GM12878 (cell line): ENCODE measurements at regions not wholly inside any gene's neighbourhood (a gene's known extent, or its start where the extent isn't known, plus 50 kb on each side); places are given as distances from the start of the nearest gene placed in this dataset.

Experiments
- ATAC-seq: fragments of 200-7000 bp; cut with Tn5 transposase; 3 replicates; pipeline ENCODE4 v1.9.1; 2020; ENCODE audit warnings: mild to moderate bottlenecking, moderate library complexity
- BruUV-seq: library from RNA; stranded (reverse); fragments of 400-500 nt; replicated peaks from 2 replicates; lab custom pipeline; 2021; lab: Mats Ljungman, UMichigan
- CTCF ChIA-PET: fragments of 300-600 bp; sonication (Branson Sonifier 250); formaldehyde crosslinking; extraction: SDS; loops from one replicate; lab custom pipeline; 2021; ENCODE audit warnings: inconsistent platforms; lab: Yijun Ruan, JAX
- POLR2A ChIA-PET: fragments of 350-600 bp; formaldehyde crosslinking; extraction: SDS; loops from one replicate; lab custom pipeline; 2021; ENCODE audit warnings: inconsistent platforms; lab: Charles Lee
- RAD21 ChIA-PET: fragments of 300-600 bp; sonication (Branson Sonifier 250); formaldehyde crosslinking; loops from one replicate; lab custom pipeline; 2023; ENCODE audit warnings: antibody characterized with exemption; ENCODE audit not compliant: unreplicated experiment; lab: Charles Lee
- SMC1A ChIA-PET: fragments of 300-600 bp; sonication (Branson Sonifier 250); formaldehyde crosslinking; loops from one replicate; lab custom pipeline; 2023; ENCODE audit not compliant: unreplicated experiment, uncharacterized antibody; lab: Charles Lee
- DNase-seq: peaks from one replicate; pipeline ENCODE4 v3.0.0-alpha.2; 2011; ENCODE audit warnings: low read depth, low spot score
- FAIRE-seq: peaks from 3 replicates; lab custom pipeline; 2011; peaks lifted over from hg19 to GRCh38; lab: Jason Lieb, UNC
- H2AFZ ChIP-seq: 2 replicates; pipeline ENCODE4 v1.6.0; 2011; ENCODE audit warnings: low read depth, low read length, control low read depth; ENCODE audit not compliant: control insufficient read depth
- H3K27ac ChIP-seq: 2 replicates; pipeline ENCODE4 v1.5.1; 2011; ENCODE audit warnings: control low read depth; ENCODE audit not compliant: control insufficient read depth, insufficient read depth
- H3K27me3 ChIP-seq, 2 experiments: replicated peaks in 1 of 2; 2 replicates each; pipeline versions ENCODE4 v1.6.0 to v1.6.1; 2011; ENCODE audit warnings: low read length in 1 of 2; ENCODE audit not compliant: control insufficient read depth in 2 of 2, insufficient read depth in 2 of 2
- H3K36me3 ChIP-seq, 2 experiments: 2 replicates each; pipeline ENCODE4 v1.5.1; 2011; ENCODE audit warnings: low read length in 1 of 2; ENCODE audit not compliant: control insufficient read depth in 2 of 2, insufficient read depth in 2 of 2
- H3K4me1 ChIP-seq: 2 replicates; pipeline ENCODE4 v1.6.1; 2011; ENCODE audit warnings: mild to moderate bottlenecking, low read length, moderate library complexity, mixed read lengths; ENCODE audit not compliant: control insufficient read depth, insufficient read depth
- H3K4me2 ChIP-seq: 2 replicates; pipeline ENCODE4 v1.6.0; 2011; ENCODE audit warnings: control low read depth; ENCODE audit not compliant: control insufficient read depth, insufficient read depth
- H3K4me3 ChIP-seq: fragments of 200-600 bp; sonication (generic); 2 replicates; pipeline ENCODE4 v1.5.1; 2016
- H3K79me2 ChIP-seq: 2 replicates; pipeline ENCODE4 v1.6.0; 2011; ENCODE audit warnings: low read length; ENCODE audit not compliant: control insufficient read depth, insufficient read depth
- H3K9ac ChIP-seq: 2 replicates; pipeline ENCODE4 v1.8.0; 2011; ENCODE audit warnings: low read length, control low read depth, mixed read lengths; ENCODE audit not compliant: control insufficient read depth, insufficient read depth
- H3K9me3 ChIP-seq: replicated peaks from 3 replicates; pipeline ENCODE4 v1.5.1; 2011; ENCODE audit warnings: mild to moderate bottlenecking, low read length; ENCODE audit not compliant: control insufficient read depth, insufficient read depth
- H4K20me1 ChIP-seq: 2 replicates; pipeline ENCODE4 v1.6.0; 2011; ENCODE audit not compliant: control insufficient read depth, insufficient read depth
- CHD2 ChIP-seq: IDR thresholded peaks from 2 replicates; pipeline ENCODE4 v1.6.1; 2011; ENCODE audit warnings: low read depth, low read length, improper control_type of control experiment, borderline replicate concordance
- EGR1 ChIP-seq, 2 experiments: IDR thresholded peaks; 1 replicate in 1 of 2; 2 replicates in 1 of 2; pipeline ENCODE4 v1.6.1; 2011 to 2012; ENCODE audit warnings: low read depth in 2 of 2, low read length in 2 of 2, borderline replicate concordance in 1 of 2, mild to moderate bottlenecking in 1 of 2, moderate library complexity in 1 of 2
- ESRRA ChIP-seq: IDR thresholded peaks from 2 replicates; pipeline ENCODE4 v1.6.1; 2012; ENCODE audit warnings: mild to moderate bottlenecking, low read length, improper control_type of control experiment
- MXI1 ChIP-seq: fragments of 150-350 bp; IDR thresholded peaks from 2 replicates; pipeline ENCODE4 v1.6.1; 2011; ENCODE audit warnings: low read depth, mild to moderate bottlenecking, inconsistent platforms, low read length, improper control_type of control experiment
- NRF1 ChIP-seq: conservative IDR thresholded peaks from 2 replicates; pipeline ENCODE4 v1.6.1; 2011; ENCODE audit warnings: mild to moderate bottlenecking, low read depth, low read length, improper control_type of control experiment
- POU2F2 ChIP-seq: IDR thresholded peaks from 3 replicates; pipeline ENCODE4 v1.6.1; 2011; ENCODE audit warnings: low read depth, mild to moderate bottlenecking, low read length, borderline replicate concordance
- RAD51 ChIP-seq: fragments of 450-650 bp; IDR thresholded peaks from 2 replicates; pipeline ENCODE4 v1.6.1; 2016; ENCODE audit warnings: moderate library complexity, mild to moderate bottlenecking, inconsistent platforms
- SMAD5 ChIP-seq: IDR thresholded peaks from 2 replicates; pipeline ENCODE4 v1.6.1; 2016; ENCODE audit warnings: antibody characterized with exemption, low read depth
- SMC3 ChIP-seq: IDR thresholded peaks from 2 replicates; pipeline ENCODE4 v1.6.1; 2011; ENCODE audit warnings: low read length, improper control_type of control experiment, borderline replicate concordance
- STAT1 ChIP-seq: fragments of 450-650 bp; conservative IDR thresholded peaks from 2 replicates; pipeline ENCODE4 v1.6.1; 2014; ENCODE audit warnings: antibody characterized with exemption, mild to moderate bottlenecking
- TCF3 ChIP-seq: IDR thresholded peaks from 2 replicates; pipeline ENCODE4 v1.6.1; 2012; ENCODE audit warnings: low read depth, mild to moderate bottlenecking, low read length, borderline replicate concordance; ENCODE audit not compliant: insufficient read depth
- WGBS: methylation state at CpG from one replicate; pipeline ENCODE4 v1.1.6; 2016; ENCODE audit warnings: low lambda C conversion rate; ENCODE audit not compliant: insufficient replicate concordance, insufficient coverage; ENCODE audit errors: missing lambda C conversion rate; 5-methylcytosine and 5-hydroxymethylcytosine counted together
- in situ Hi-C: fragments of 300-500 bp; cut with MboI; formaldehyde crosslinking; loops from 9 replicates; pipeline ENCODE4 v1.14.3; 2018; ENCODE audit warnings: mixed read lengths
- intact Hi-C: fragments of 100-400 bp; cut with micrococcal nuclease; formaldehyde crosslinking; loops from one replicate; pipeline ENCODE4 v1.14.2; 2022; ENCODE audit not compliant: unreplicated experiment
- TF ChIP-seq, protein P1 (sequence below): IDR thresholded peaks from 2 replicates; pipeline ENCODE4 v1.6.1; 2012; ENCODE audit warnings: mild to moderate bottlenecking, low read depth, low read length
- TF ChIP-seq, protein P2 (sequence below): fragments of 450-650 bp; IDR thresholded peaks from 2 replicates; pipeline ENCODE4 v1.6.1; 2018; ENCODE audit warnings: mild to moderate bottlenecking, low read depth, moderate library complexity; ENCODE audit not compliant: partially characterized antibody

DNA sequence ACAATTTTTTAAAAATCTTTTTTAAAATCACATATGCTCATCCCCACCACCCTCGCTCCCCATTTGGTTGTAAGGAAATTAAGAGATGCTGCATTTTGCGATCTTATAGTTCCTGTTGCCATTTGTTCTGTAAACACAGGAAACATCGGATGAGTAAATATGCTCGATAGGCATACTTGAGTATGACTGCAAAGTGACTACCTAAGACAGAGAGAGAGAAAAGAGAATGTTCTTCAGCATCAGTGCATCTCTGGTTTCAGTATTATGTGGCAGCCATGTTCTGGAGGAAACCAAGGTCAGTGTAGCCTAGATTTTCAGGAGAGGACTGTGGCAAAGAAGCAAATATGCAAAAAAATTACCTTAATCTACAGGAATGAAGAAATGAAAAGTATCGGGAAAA is 265.5 kb upstream of the FMN2 start:
- in situ Hi-C loops = no loop called here
- FAIRE-seq = no peak
- BruUV-seq = no TSS peak
- H3K27me3 ChIP-seq = no peaks in the 10 kb centered on the region
- H3K79me2 ChIP-seq = no peaks in the 10 kb centered on the region
- RAD21 ChIA-PET = no interaction called here
- intact Hi-C loops = no loop called here
- no peaks in the 10 kb centered on the region for H3K4me1 ChIP-seq
- CTCF ChIA-PET = no interaction called here
- 50% methylated on average over 5 of the region's 5 CpGs for WGBS
- no peak for DNase-seq
- TF ChIP-seq, protein P1, sequence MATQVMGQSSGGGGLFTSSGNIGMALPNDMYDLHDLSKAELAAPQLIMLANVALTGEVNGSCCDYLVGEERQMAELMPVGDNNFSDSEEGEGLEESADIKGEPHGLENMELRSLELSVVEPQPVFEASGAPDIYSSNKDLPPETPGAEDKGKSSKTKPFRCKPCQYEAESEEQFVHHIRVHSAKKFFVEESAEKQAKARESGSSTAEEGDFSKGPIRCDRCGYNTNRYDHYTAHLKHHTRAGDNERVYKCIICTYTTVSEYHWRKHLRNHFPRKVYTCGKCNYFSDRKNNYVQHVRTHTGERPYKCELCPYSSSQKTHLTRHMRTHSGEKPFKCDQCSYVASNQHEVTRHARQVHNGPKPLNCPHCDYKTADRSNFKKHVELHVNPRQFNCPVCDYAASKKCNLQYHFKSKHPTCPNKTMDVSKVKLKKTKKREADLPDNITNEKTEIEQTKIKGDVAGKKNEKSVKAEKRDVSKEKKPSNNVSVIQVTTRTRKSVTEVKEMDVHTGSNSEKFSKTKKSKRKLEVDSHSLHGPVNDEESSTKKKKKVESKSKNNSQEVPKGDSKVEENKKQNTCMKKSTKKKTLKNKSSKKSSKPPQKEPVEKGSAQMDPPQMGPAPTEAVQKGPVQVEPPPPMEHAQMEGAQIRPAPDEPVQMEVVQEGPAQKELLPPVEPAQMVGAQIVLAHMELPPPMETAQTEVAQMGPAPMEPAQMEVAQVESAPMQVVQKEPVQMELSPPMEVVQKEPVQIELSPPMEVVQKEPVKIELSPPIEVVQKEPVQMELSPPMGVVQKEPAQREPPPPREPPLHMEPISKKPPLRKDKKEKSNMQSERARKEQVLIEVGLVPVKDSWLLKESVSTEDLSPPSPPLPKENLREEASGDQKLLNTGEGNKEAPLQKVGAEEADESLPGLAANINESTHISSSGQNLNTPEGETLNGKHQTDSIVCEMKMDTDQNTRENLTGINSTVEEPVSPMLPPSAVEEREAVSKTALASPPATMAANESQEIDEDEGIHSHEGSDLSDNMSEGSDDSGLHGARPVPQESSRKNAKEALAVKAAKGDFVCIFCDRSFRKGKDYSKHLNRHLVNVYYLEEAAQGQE = no peak
- no peak for TF ChIP-seq EGR1 (IDR thresholded peaks at IDR 0.05; ENCODE audit: borderline replicate concordance in 1 of 2, low read depth in 2 of 2, low read length in 2 of 2)
- H3K36me3 ChIP-seq = no peaks in the 10 kb centered on the region
- no peak overlapping the region for H3K9ac ChIP-seq
- SMC1A ChIA-PET = no interaction called here
- no peak for ATAC-seq
- H3K4me3 ChIP-seq = no peak overlapping the region
- no peak overlapping the region for H3K27ac ChIP-seq
- POLR2A ChIA-PET = no interaction called here
- H2AFZ ChIP-seq = no peak overlapping the region
- H3K9me3 ChIP-seq = no peaks in the 10 kb centered on the region
- no peak overlapping the region for H3K4me2 ChIP-seq
- no peaks in the 10 kb centered on the region for H4K20me1 ChIP-seq

DNA sequence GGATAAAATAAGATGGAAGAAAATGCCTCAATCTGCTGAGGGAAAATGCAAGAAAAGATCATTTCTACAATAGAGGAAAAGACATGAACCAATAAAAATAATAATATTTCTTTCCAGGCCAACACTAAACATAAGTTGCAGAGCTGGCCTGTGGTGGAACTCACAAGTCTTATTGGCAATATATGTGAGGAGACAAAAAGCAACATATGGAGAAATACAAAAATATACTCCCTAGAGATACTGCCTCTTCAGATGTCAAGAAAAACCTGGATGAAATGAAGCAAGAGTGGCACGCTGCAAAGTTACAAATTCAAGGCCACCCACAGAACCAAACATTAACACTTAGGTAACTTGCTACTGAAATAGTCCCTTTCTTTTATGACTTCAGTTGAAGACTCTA is 264.9 kb upstream of the FMN2 start:
- no peak overlapping the region for H2AFZ ChIP-seq
- SMC1A ChIA-PET = no interaction called here
- BruUV-seq = no TSS peak
- no peak overlapping the region for H3K27ac ChIP-seq
- no peaks in the 10 kb centered on the region for H3K27me3 ChIP-seq
- no peaks in the 10 kb centered on the region for H3K4me1 ChIP-seq
- DNase-seq (no peak), FAIRE-seq (no peak), ATAC-seq (no peak)
- intact Hi-C loops (no loop called here), in situ Hi-C loops (no loop called here)
- no peak overlapping the region for H3K9ac ChIP-seq
- H3K4me3 ChIP-seq = no peak overlapping the region
- CTCF ChIA-PET = no interaction called here
- no peaks in the 10 kb centered on the region for H4K20me1 ChIP-seq
- TF ChIP-seq POU2F2 = no peak
- TF ChIP-seq STAT1 = no peak
- no peak for TF ChIP-seq SMAD5
- no peak for TF ChIP-seq MXI1
- TF ChIP-seq, protein P2, sequence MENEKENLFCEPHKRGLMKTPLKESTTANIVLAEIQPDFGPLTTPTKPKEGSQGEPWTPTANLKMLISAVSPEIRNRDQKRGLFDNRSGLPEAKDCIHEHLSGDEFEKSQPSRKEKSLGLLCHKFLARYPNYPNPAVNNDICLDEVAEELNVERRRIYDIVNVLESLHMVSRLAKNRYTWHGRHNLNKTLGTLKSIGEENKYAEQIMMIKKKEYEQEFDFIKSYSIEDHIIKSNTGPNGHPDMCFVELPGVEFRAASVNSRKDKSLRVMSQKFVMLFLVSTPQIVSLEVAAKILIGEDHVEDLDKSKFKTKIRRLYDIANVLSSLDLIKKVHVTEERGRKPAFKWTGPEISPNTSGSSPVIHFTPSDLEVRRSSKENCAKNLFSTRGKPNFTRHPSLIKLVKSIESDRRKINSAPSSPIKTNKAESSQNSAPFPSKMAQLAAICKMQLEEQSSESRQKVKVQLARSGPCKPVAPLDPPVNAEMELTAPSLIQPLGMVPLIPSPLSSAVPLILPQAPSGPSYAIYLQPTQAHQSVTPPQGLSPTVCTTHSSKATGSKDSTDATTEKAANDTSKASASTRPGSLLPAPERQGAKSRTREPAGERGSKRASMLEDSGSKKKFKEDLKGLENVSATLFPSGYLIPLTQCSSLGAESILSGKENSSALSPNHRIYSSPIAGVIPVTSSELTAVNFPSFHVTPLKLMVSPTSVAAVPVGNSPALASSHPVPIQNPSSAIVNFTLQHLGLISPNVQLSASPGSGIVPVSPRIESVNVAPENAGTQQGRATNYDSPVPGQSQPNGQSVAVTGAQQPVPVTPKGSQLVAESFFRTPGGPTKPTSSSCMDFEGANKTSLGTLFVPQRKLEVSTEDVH = no peak
- TF ChIP-seq TCF3 = no peak
- no peak for TF ChIP-seq CHD2
- TF ChIP-seq ESRRA = no peak
- TF ChIP-seq SMC3 = no peak
- no peak for TF ChIP-seq RAD51
- no peak for TF ChIP-seq NRF1
- RAD21 ChIA-PET = no interaction called here
- POLR2A ChIA-PET = no interaction called here
- no peak overlapping the region for H3K4me2 ChIP-seq
- WGBS = 0% methylated on average over 1 of the region's 1 CpG
- no peaks in the 10 kb centered on the region for H3K79me2 ChIP-seq
- H3K9me3 ChIP-seq = no peaks in the 10 kb centered on the region
- no peaks in the 10 kb centered on the region for H3K36me3 ChIP-seq
